GM12878 (cell line): ENCODE measurements at regions not wholly inside any gene's neighbourhood (a gene's known extent, or its start where the extent isn't known, plus 50 kb on each side); places are given as distances from the start of the nearest gene placed in this dataset.

Source experiments
- ATAC-seq: fragments of 200-7000 bp; cut with Tn5 transposase; 3 replicates; pipeline ENCODE4 v1.9.1; 2020; ENCODE audit warnings: mild to moderate bottlenecking, moderate library complexity
- BruUV-seq: library from RNA; stranded (reverse); fragments of 400-500 nt; replicated peaks from 2 replicates; lab custom pipeline; 2021; lab: Mats Ljungman, UMichigan
- CTCF ChIA-PET: fragments of 300-600 bp; sonication (Branson Sonifier 250); formaldehyde crosslinking; extraction: SDS; loops from one replicate; lab custom pipeline; 2021; ENCODE audit warnings: inconsistent platforms; lab: Yijun Ruan, JAX
- POLR2A ChIA-PET: fragments of 350-600 bp; formaldehyde crosslinking; extraction: SDS; loops from one replicate; lab custom pipeline; 2021; ENCODE audit warnings: inconsistent platforms; lab: Charles Lee
- RAD21 ChIA-PET: fragments of 300-600 bp; sonication (Branson Sonifier 250); formaldehyde crosslinking; loops from one replicate; lab custom pipeline; 2023; ENCODE audit warnings: antibody characterized with exemption; ENCODE audit not compliant: unreplicated experiment; lab: Charles Lee
- SMC1A ChIA-PET: fragments of 300-600 bp; sonication (Branson Sonifier 250); formaldehyde crosslinking; loops from one replicate; lab custom pipeline; 2023; ENCODE audit not compliant: unreplicated experiment, uncharacterized antibody; lab: Charles Lee
- DNase-seq: peaks from one replicate; pipeline ENCODE4 v3.0.0-alpha.2; 2011; ENCODE audit warnings: low read depth, low spot score
- FAIRE-seq: peaks from 3 replicates; lab custom pipeline; 2011; peaks lifted over from hg19 to GRCh38; lab: Jason Lieb, UNC
- H2AFZ ChIP-seq: 2 replicates; pipeline ENCODE4 v1.6.0; 2011; ENCODE audit warnings: low read depth, low read length, control low read depth; ENCODE audit not compliant: control insufficient read depth
- H3K27ac ChIP-seq: 2 replicates; pipeline ENCODE4 v1.5.1; 2011; ENCODE audit warnings: control low read depth; ENCODE audit not compliant: control insufficient read depth, insufficient read depth
- H3K27me3 ChIP-seq, 2 experiments: replicated peaks in 1 of 2; 2 replicates each; pipeline versions ENCODE4 v1.6.0 to v1.6.1; 2011; ENCODE audit warnings: low read length in 1 of 2; ENCODE audit not compliant: control insufficient read depth in 2 of 2, insufficient read depth in 2 of 2
- H3K36me3 ChIP-seq, 2 experiments: 2 replicates each; pipeline ENCODE4 v1.5.1; 2011; ENCODE audit warnings: low read length in 1 of 2; ENCODE audit not compliant: control insufficient read depth in 2 of 2, insufficient read depth in 2 of 2
- H3K4me1 ChIP-seq: 2 replicates; pipeline ENCODE4 v1.6.1; 2011; ENCODE audit warnings: mild to moderate bottlenecking, low read length, moderate library complexity, mixed read lengths; ENCODE audit not compliant: control insufficient read depth, insufficient read depth
- H3K4me2 ChIP-seq: 2 replicates; pipeline ENCODE4 v1.6.0; 2011; ENCODE audit warnings: control low read depth; ENCODE audit not compliant: control insufficient read depth, insufficient read depth
- H3K4me3 ChIP-seq: fragments of 200-600 bp; sonication (generic); 2 replicates; pipeline ENCODE4 v1.5.1; 2016
- H3K79me2 ChIP-seq: 2 replicates; pipeline ENCODE4 v1.6.0; 2011; ENCODE audit warnings: low read length; ENCODE audit not compliant: control insufficient read depth, insufficient read depth
- H3K9ac ChIP-seq: 2 replicates; pipeline ENCODE4 v1.8.0; 2011; ENCODE audit warnings: low read length, control low read depth, mixed read lengths; ENCODE audit not compliant: control insufficient read depth, insufficient read depth
- H3K9me3 ChIP-seq: replicated peaks from 3 replicates; pipeline ENCODE4 v1.5.1; 2011; ENCODE audit warnings: mild to moderate bottlenecking, low read length; ENCODE audit not compliant: control insufficient read depth, insufficient read depth
- H4K20me1 ChIP-seq: 2 replicates; pipeline ENCODE4 v1.6.0; 2011; ENCODE audit not compliant: control insufficient read depth, insufficient read depth
- BACH1 ChIP-seq: fragments of 450-650 bp; IDR thresholded peaks from 2 replicates; pipeline ENCODE4 v1.6.1; 2017; ENCODE audit warnings: mild to moderate bottlenecking, borderline replicate concordance
- CREB1 ChIP-seq: IDR thresholded peaks from 2 replicates; pipeline ENCODE4 v1.6.1; 2012; ENCODE audit warnings: low read depth, mild to moderate bottlenecking, inconsistent platforms
- E2F4 ChIP-seq: IDR thresholded peaks from 2 replicates; pipeline ENCODE4 v1.6.1; 2012; ENCODE audit warnings: low read depth, low read length, improper control_type of control experiment
- GATAD2B ChIP-seq: fragments of 450-650 bp; conservative IDR thresholded peaks from 2 replicates; pipeline ENCODE4 v1.6.1; 2017; ENCODE audit warnings: low read depth, mild to moderate bottlenecking, moderate library complexity
- HCFC1 ChIP-seq: fragments of 150-350 bp; IDR thresholded peaks from 2 replicates; pipeline ENCODE4 v1.6.1; 2014; ENCODE audit warnings: low read length
- HDAC2 ChIP-seq: fragments of 200-600 bp; sonication (generic); IDR thresholded peaks from 2 replicates; pipeline ENCODE4 v1.6.1; 2017
- IKZF1 ChIP-seq: fragments of 450-650 bp; conservative IDR thresholded peaks from 2 replicates; pipeline ENCODE4 v1.6.1; 2017; ENCODE audit warnings: antibody characterized with exemption, mild to moderate bottlenecking
- NBN ChIP-seq: fragments of 450-650 bp; IDR thresholded peaks from 2 replicates; pipeline ENCODE4 v1.6.1; 2016
- RUNX3 ChIP-seq: IDR thresholded peaks from 2 replicates; pipeline ENCODE4 v1.6.1; 2012; ENCODE audit warnings: low read length, inconsistent platforms
- SMAD5 ChIP-seq: IDR thresholded peaks from 2 replicates; pipeline ENCODE4 v1.6.1; 2016; ENCODE audit warnings: antibody characterized with exemption, low read depth
- SRF ChIP-seq, 2 experiments: IDR thresholded peaks; 2 replicates each; pipeline ENCODE4 v1.6.1; 2011; ENCODE audit warnings: low read depth in 2 of 2, low read length in 2 of 2, mild to moderate bottlenecking in 1 of 2, moderate library complexity in 1 of 2
- SUPT20H ChIP-seq: IDR thresholded peaks from 2 replicates; pipeline ENCODE4 v1.6.1; 2011; ENCODE audit warnings: low read depth, mild to moderate bottlenecking, low read length, moderate library complexity, borderline replicate concordance; ENCODE audit not compliant: control insufficient read depth
- WGBS: methylation state at CpG from one replicate; pipeline ENCODE4 v1.1.6; 2016; ENCODE audit warnings: low lambda C conversion rate; ENCODE audit not compliant: insufficient replicate concordance, insufficient coverage; ENCODE audit errors: missing lambda C conversion rate; 5-methylcytosine and 5-hydroxymethylcytosine counted together
- in situ Hi-C: fragments of 300-500 bp; cut with MboI; formaldehyde crosslinking; loops from 9 replicates; pipeline ENCODE4 v1.14.3; 2018; ENCODE audit warnings: mixed read lengths
- intact Hi-C: fragments of 100-400 bp; cut with micrococcal nuclease; formaldehyde crosslinking; loops from one replicate; pipeline ENCODE4 v1.14.2; 2022; ENCODE audit not compliant: unreplicated experiment
- TF ChIP-seq, protein P1 (sequence below): IDR thresholded peaks from 2 replicates; pipeline ENCODE4 v1.6.1; 2012; ENCODE audit warnings: low read depth, low read length, improper control_type of control experiment
- TF ChIP-seq, protein P2 (sequence below), 3 experiments: IDR thresholded peaks in 2 of 3; conservative IDR thresholded peaks in 1 of 3; 2 replicates each; pipeline ENCODE4 v1.5.1; 2011; ENCODE audit warnings: low read depth in 3 of 3, low read length in 3 of 3, mild to moderate bottlenecking in 3 of 3, control low read depth in 2 of 3, moderate library complexity in 2 of 3, inconsistent platforms in 1 of 3, mixed read lengths in 1 of 3; ENCODE audit not compliant: control insufficient read depth in 2 of 3, insufficient read depth in 1 of 3; ENCODE audit errors: extremely low read depth in 1 of 3

DNA sequence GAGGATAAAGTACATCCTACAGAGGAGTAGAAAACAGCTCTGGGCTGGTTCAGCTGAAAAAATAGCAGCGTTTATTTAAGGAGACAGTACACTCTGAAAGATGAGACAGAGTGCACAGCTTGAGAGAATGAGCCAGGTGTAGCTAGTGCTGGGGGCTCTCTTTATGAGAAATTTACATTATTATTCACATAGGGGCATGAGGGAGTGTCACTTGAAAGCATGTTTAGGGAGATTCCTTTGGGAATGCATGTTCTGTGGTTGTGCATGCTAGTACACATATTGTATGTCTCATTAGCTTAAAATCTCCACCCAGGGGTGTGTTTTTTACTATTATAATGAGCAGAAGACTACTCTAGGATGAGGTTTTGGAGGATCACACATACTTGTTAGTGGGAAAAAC lies 1224.4 kb downstream of the REEP3 start:
- no peak for DNase-seq
- SMC1A ChIA-PET, result interaction anchor here (0.8 kb wide), 1 partner anchor 92 kb away, joined by 3 read pairs; no protein-coding TSS in a partner anchor

More for the DNA sequence above, 1224.4 kb downstream of the REEP3 start:
- H3K27ac ChIP-seq, result no peak overlapping the region
- ChIA-PET POLR2A (no interaction called here), CTCF (no interaction called here), RAD21 (no interaction called here)
- no peaks in the 10 kb centered on the region for H3K9me3 ChIP-seq
- ATAC-seq (no peak), FAIRE-seq (no peak)
- no TSS peak for BruUV-seq
- H3K27me3 ChIP-seq, result no peaks in the 10 kb centered on the region
- in situ Hi-C loops, result no loop called here
- TF ChIP-seq, protein P1, sequence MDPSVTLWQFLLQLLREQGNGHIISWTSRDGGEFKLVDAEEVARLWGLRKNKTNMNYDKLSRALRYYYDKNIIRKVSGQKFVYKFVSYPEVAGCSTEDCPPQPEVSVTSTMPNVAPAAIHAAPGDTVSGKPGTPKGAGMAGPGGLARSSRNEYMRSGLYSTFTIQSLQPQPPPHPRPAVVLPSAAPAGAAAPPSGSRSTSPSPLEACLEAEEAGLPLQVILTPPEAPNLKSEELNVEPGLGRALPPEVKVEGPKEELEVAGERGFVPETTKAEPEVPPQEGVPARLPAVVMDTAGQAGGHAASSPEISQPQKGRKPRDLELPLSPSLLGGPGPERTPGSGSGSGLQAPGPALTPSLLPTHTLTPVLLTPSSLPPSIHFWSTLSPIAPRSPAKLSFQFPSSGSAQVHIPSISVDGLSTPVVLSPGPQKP, result no peak
- TF ChIP-seq BACH1 (no peak), SMAD5 (no peak), SUPT20H (no peak), SRF (IDR thresholded peaks at IDR 0.05; ENCODE audit: low read depth in 2 of 2, low read length in 2 of 2) (no peak), RUNX3 (no peak), IKZF1 (no peak), HDAC2 (no peak), GATAD2B (no peak), HCFC1 (no peak), E2F4 (no peak), CREB1 (no peak), NBN (no peak)
- TF ChIP-seq, protein P2, sequence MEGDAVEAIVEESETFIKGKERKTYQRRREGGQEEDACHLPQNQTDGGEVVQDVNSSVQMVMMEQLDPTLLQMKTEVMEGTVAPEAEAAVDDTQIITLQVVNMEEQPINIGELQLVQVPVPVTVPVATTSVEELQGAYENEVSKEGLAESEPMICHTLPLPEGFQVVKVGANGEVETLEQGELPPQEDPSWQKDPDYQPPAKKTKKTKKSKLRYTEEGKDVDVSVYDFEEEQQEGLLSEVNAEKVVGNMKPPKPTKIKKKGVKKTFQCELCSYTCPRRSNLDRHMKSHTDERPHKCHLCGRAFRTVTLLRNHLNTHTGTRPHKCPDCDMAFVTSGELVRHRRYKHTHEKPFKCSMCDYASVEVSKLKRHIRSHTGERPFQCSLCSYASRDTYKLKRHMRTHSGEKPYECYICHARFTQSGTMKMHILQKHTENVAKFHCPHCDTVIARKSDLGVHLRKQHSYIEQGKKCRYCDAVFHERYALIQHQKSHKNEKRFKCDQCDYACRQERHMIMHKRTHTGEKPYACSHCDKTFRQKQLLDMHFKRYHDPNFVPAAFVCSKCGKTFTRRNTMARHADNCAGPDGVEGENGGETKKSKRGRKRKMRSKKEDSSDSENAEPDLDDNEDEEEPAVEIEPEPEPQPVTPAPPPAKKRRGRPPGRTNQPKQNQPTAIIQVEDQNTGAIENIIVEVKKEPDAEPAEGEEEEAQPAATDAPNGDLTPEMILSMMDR (IDR thresholded peaks at IDR 0.05 in 2 of 3, conservative IDR thresholded peaks at IDR 0.05 in 1 of 3; ENCODE audit: control insufficient read depth in 2 of 3, extremely low read depth in 1 of 3, insufficient read depth in 1 of 3, low read depth in 3 of 3, low read length in 3 of 3), result no peak
- H3K4me3 ChIP-seq, result no peak overlapping the region
- intact Hi-C loops, result no loop called here
- no peak overlapping the region for H3K9ac ChIP-seq
- H3K4me2 ChIP-seq, result no peak overlapping the region
- no peaks in the 10 kb centered on the region for H3K36me3 ChIP-seq
- no peaks in the 10 kb centered on the region for H4K20me1 ChIP-seq
- no peaks in the 10 kb centered on the region for H3K79me2 ChIP-seq
- no peak overlapping the region for H2AFZ ChIP-seq
- H3K4me1 ChIP-seq, result no peaks in the 10 kb centered on the region
- whole genome bisulfite sequencing, result 0% methylated on average over 1 of the region's 1 CpG
